Adipocyte (in vitro differentiated cells): ENCODE measurements at regions not wholly inside any gene's neighbourhood (a gene's known extent, or its start where the extent isn't known, plus 50 kb on each side); places are given as distances from the start of the nearest gene placed in this dataset.
"Not testable (repeated sequence)": the region's sequence is repeated elsewhere in the genome, so short reads cannot be mapped to it uniquely, and the experiment has no call there.

ENCODE experiments used
- DNase-seq: peaks from one replicate; pipeline ENCODE4 v3.0.0-alpha.2; 2015; ENCODE audit warnings: low read depth
- H3K27me3 ChIP-seq: replicated peaks from 2 replicates; pipeline ENCODE4 v1.7.0; 2013; ENCODE audit warnings: mild to moderate bottlenecking, low read length, moderate library complexity; ENCODE audit not compliant: control insufficient read depth, insufficient read depth
- H3K36me3 ChIP-seq: 2 replicates; pipeline ENCODE4 v1.7.0; 2013; ENCODE audit warnings: low read length, mild to moderate bottlenecking, moderate library complexity; ENCODE audit not compliant: control insufficient read depth, insufficient read depth, severe bottlenecking
- H3K4me1 ChIP-seq: 2 replicates; pipeline ENCODE4 v1.7.0; 2013; ENCODE audit warnings: mild to moderate bottlenecking, low read length, moderate library complexity; ENCODE audit not compliant: control insufficient read depth, insufficient read depth
- H3K4me3 ChIP-seq: 2 replicates; pipeline ENCODE4 v1.7.0; 2013; ENCODE audit warnings: mild to moderate bottlenecking, low read length, moderate library complexity
- H3K9ac ChIP-seq: 2 replicates; pipeline ENCODE4 v1.7.0; 2013; ENCODE audit warnings: mild to moderate bottlenecking, low read length, moderate library complexity
- H3K9me3 ChIP-seq: 2 replicates; pipeline ENCODE4 v1.7.0; 2013; ENCODE audit warnings: mild to moderate bottlenecking, low read length, moderate library complexity; ENCODE audit not compliant: control insufficient read depth

GRCh38 chr7:94311515-94311914 lies 83.2 kb upstream of the COL1A2 start:
- no peaks in the 10 kb centered on the region for H3K36me3 ChIP-seq
- H3K9ac ChIP-seq: no peak overlapping the region
- peaks cover 25% of the 10 kb centered on the region for H3K4me1 ChIP-seq
- DNase-seq: no peak
- no peaks in the 10 kb centered on the region for H3K27me3 ChIP-seq
- H3K9me3 ChIP-seq: no peaks in the 10 kb centered on the region
- no peak overlapping the region for H3K4me3 ChIP-seq

- Histone ChIP-seq H3K9ac (peak overlapping the region; percentile 68), H3K9me3 (no peaks in the 10 kb centered on the region), H3K4me1 (peaks cover 25% of the 10 kb centered on the region), H3K36me3 (no peaks in the 10 kb centered on the region), H3K4me3 (no peak overlapping the region), H3K27me3 (no peaks in the 10 kb centered on the region)
- peak; percentile 67 for DNase-seq
Measured at GRCh38 chr7:94313926-94314325, 80.8 kb upstream of the COL1A2 start.

GRCh38 chr7:94314413-94315410 lies 80.0 kb upstream of the COL1A2 start:
- Histone ChIP-seq H3K9ac (peak overlapping the region; percentile 68), H3K9me3 (no peaks in the 10 kb centered on the region), H3K4me1 (peaks cover 25% of the 10 kb centered on the region), H3K36me3 (no peaks in the 10 kb centered on the region), H3K27me3 (no peaks in the 10 kb centered on the region), H3K4me3 (no peak overlapping the region)
- DNase-seq: no peak

- H3K36me3 ChIP-seq, DNase-seq, H3K27me3 ChIP-seq, H3K9me3 ChIP-seq, H3K9ac ChIP-seq, H3K4me3 ChIP-seq: not testable (repeated sequence)
- H3K4me1 ChIP-seq: peaks cover 23% of the 10 kb centered on the region
Measured at GRCh38 chr7:94321138-94321537, 73.6 kb upstream of the COL1A2 start.

GRCh38 chr7:94323844-94324243 lies 70.9 kb upstream of the COL1A2 start:
- Histone ChIP-seq H3K9ac (peak overlapping the region; percentile 76), H3K4me1 (peaks cover 23% of the 10 kb centered on the region), H3K9me3 (peaks cover 9% of the 10 kb centered on the region), H3K36me3 (no peaks in the 10 kb centered on the region), H3K27me3 (no peaks in the 10 kb centered on the region), H3K4me3 (peak overlapping the region; percentile 69)
- no peak for DNase-seq

- peak overlapping the region; percentile 76 for H3K9ac ChIP-seq
- peak overlapping the region; percentile 69 for H3K4me3 ChIP-seq
- H3K36me3 ChIP-seq: no peaks in the 10 kb centered on the region
- H3K4me1 ChIP-seq: peaks cover 23% of the 10 kb centered on the region
- no peaks in the 10 kb centered on the region for H3K27me3 ChIP-seq
- H3K9me3 ChIP-seq: peaks cover 9% of the 10 kb centered on the region
- DNase-seq: peak; percentile 87
Measured at GRCh38 chr7:94324380-94325121, 70.1 kb upstream of the COL1A2 start.

- H3K4me1 ChIP-seq: peaks cover 23% of the 10 kb centered on the region
- peak overlapping the region; percentile 69 for H3K4me3 ChIP-seq
- H3K36me3 ChIP-seq: no peaks in the 10 kb centered on the region
- H3K27me3 ChIP-seq: no peaks in the 10 kb centered on the region
- H3K9ac ChIP-seq: peak overlapping the region; percentile 76
- peaks cover 9% of the 10 kb centered on the region for H3K9me3 ChIP-seq
- DNase-seq: no peak
Measured at GRCh38 chr7:94325122-94325475, 69.6 kb upstream of the COL1A2 start.

- DNase-seq: no peak
- Histone ChIP-seq H3K36me3 (no peaks in the 10 kb centered on the region), H3K4me1 (peaks cover under 1% of the 10 kb centered on the region), H3K9ac (no peak overlapping the region), H3K9me3 (no peaks in the 10 kb centered on the region), H3K4me3 (no peak overlapping the region), H3K27me3 (no peaks in the 10 kb centered on the region)
Measured at GRCh38 chr7:94330269-94331020, 64.2 kb upstream of the COL1A2 start.

- H3K9ac ChIP-seq: no peak overlapping the region
- H3K27me3 ChIP-seq: no peaks in the 10 kb centered on the region
- no peaks in the 10 kb centered on the region for H3K36me3 ChIP-seq
- no peak for DNase-seq
- H3K4me3 ChIP-seq: no peak overlapping the region
- no peaks in the 10 kb centered on the region for H3K9me3 ChIP-seq
- no peaks in the 10 kb centered on the region for H3K4me1 ChIP-seq
Measured at GRCh38 chr7:94332571-94332970, 62.1 kb upstream of the COL1A2 start.

- Histone ChIP-seq H3K27me3 (no peaks in the 10 kb centered on the region), H3K9me3 (no peaks in the 10 kb centered on the region), H3K36me3 (no peaks in the 10 kb centered on the region), H3K9ac (no peak overlapping the region), H3K4me3 (no peak overlapping the region), H3K4me1 (peaks cover 6% of the 10 kb centered on the region)
- DNase-seq: no peak
Measured at GRCh38 chr7:94333810-94334209, 60.9 kb upstream of the COL1A2 start.

GRCh38 chr7:94335586-94335985 lies 59.1 kb upstream of the COL1A2 start:
- Histone ChIP-seq H3K9ac (no peak overlapping the region), H3K4me1 (peaks cover 16% of the 10 kb centered on the region), H3K36me3 (no peaks in the 10 kb centered on the region), H3K9me3 (no peaks in the 10 kb centered on the region), H3K4me3 (no peak overlapping the region), H3K27me3 (no peaks in the 10 kb centered on the region)
- DNase-seq: no peak
